Right lobe of liver (tissue), 6 donors: ENCODE measurements at regions not wholly inside any gene's neighbourhood (a gene's known extent, or its start where the extent isn't known, plus 50 kb on each side); places are given as distances from the start of the nearest gene placed in this dataset.

Experiments used
- ATAC-seq, 4 donors: fragments of 200-7000 bp; cut with Tn5 transposase; one replicate each; pipeline ENCODE4 v1.9.1; 2020; ENCODE audit warnings: mild to moderate bottlenecking in 4 of 4, moderate library complexity in 4 of 4
- DNase-seq, 3 donors: peaks; one replicate each; pipeline ENCODE4 v3.0.0-alpha.2; 2020
- H3K27ac ChIP-seq, 3 donors: fragments of 200-600 bp; one replicate each; pipeline ENCODE4 v1.8.0; 2022
- H3K27me3 ChIP-seq, 2 donors: fragments of 200-600 bp; one replicate each; pipeline ENCODE4 v1.8.0; 2022
- H3K36me3 ChIP-seq, 4 donors: fragments of 200-600 bp; sonication (generic) in 1 of 4; one replicate each; pipeline versions ENCODE4 v1.5.1 to v1.8.0; 2017 to 2022; ENCODE audit warnings: control low read depth in 1 of 4
- H3K4me1 ChIP-seq, 4 donors: fragments of 200-600 bp; sonication (generic) in 1 of 4; one replicate each; pipeline versions ENCODE4 v1.5.1 to v1.8.0; 2017 to 2022; ENCODE audit warnings: control low read depth in 1 of 4
- H3K4me3 ChIP-seq, 3 donors: fragments of 200-600 bp; one replicate each; pipeline ENCODE4 v1.8.0; 2022
- H3K9me3 ChIP-seq, 4 donors: fragments of 200-600 bp; sonication (generic) in 1 of 4; one replicate each; pipeline versions ENCODE4 v1.5.1 to v1.8.0; 2017 to 2022; ENCODE audit warnings: control low read depth in 1 of 4
- POLR2A ChIP-seq: fragments of 450-650 bp; IDR thresholded peaks from one replicate; pipeline ENCODE4 v1.6.1; 2017; ENCODE audit warnings: antibody characterized with exemption, mild to moderate bottlenecking
- WGBS: methylation state at CpG from one replicate; pipeline ENCODE4 v1.1.6; 2018; ENCODE audit warnings: low coverage, low lambda C conversion rate; ENCODE audit not compliant: insufficient coverage; ENCODE audit errors: missing lambda C conversion rate; 5-methylcytosine and 5-hydroxymethylcytosine counted together
- intact Hi-C, 2 donors: fragments of 100-400 bp; cut with DNase I; formaldehyde crosslinking; loops; one replicate each; pipeline versions ENCODE4 v1.11.2 to v1.14.1; 2022
- TF ChIP-seq, protein P1 (sequence below), 4 donors: fragments of 200-600 bp in 3 of 4; fragments of 450-650 bp in 1 of 4; IDR thresholded peaks; one replicate each; pipeline versions ENCODE4 v1.5.1 to v1.8.0; 2016 to 2022; ENCODE audit warnings: antibody characterized with exemption in 4 of 4, mild to moderate bottlenecking in 2 of 4
- donor health status: DM: no; HTN: yes; CAD: no.
- donor health status: DM: no; HTN: no; CAD: no.
- donor health status: DM: no; HTN: no; CAD: no.
- donor health status: DM: no; HTN: yes; CAD: no.
- donor health status: DM: no; HTN: yes; CAD: no.

DNA sequence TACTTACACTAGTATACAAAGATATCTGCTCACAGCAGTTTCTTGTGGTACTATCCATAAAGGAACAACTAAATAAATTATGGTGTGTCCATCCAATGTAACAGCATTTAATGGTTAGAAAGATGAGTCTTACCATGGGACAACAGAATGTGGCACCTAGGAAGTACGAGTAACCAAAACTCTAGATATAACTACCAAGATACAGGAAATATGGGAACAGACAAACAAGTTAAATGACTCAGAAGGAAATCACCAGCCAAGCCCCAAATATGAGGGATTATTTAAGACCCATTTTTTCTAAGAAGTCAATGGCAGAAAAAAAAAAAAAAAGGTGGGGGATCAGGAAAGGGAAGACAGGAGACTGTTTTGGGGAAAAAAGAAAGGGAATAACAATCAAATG, 294.8 kb downstream of the PRELID2 start:
- ATAC-seq = no peak
- 65% methylated on average over 1 of the region's 1 CpG for WGBS

DNA sequence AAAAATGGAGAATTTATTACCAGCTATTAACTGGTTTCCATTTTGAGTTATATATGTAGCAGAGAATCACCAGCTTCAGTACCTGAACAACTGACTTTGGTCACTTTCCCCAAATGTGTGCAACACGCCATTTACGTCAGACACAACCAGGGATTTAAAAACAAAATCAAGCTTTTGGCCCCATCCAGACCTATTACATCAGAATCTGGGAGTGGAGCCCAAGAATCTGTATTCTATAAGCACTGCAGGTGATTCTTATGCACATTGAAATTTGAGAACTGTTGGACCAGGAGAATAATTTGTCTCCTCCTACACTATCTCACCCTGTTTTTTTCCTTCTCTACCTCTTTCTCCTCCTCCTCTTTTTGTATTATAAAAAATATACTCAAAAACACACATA, 295.9 kb downstream of the PRELID2 start:
- no peaks in the 10 kb centered on the region for H3K4me1 ChIP-seq
- H3K27ac ChIP-seq = no peak overlapping the region
- intact Hi-C loops = no loop called here
- H3K27me3 ChIP-seq = no peaks in the 10 kb centered on the region
- H3K36me3 ChIP-seq = no peaks in the 10 kb centered on the region
- WGBS = 78% methylated on average over 2 of the region's 2 CpGs
- TF ChIP-seq POLR2A = no peak
- TF ChIP-seq, protein P1, sequence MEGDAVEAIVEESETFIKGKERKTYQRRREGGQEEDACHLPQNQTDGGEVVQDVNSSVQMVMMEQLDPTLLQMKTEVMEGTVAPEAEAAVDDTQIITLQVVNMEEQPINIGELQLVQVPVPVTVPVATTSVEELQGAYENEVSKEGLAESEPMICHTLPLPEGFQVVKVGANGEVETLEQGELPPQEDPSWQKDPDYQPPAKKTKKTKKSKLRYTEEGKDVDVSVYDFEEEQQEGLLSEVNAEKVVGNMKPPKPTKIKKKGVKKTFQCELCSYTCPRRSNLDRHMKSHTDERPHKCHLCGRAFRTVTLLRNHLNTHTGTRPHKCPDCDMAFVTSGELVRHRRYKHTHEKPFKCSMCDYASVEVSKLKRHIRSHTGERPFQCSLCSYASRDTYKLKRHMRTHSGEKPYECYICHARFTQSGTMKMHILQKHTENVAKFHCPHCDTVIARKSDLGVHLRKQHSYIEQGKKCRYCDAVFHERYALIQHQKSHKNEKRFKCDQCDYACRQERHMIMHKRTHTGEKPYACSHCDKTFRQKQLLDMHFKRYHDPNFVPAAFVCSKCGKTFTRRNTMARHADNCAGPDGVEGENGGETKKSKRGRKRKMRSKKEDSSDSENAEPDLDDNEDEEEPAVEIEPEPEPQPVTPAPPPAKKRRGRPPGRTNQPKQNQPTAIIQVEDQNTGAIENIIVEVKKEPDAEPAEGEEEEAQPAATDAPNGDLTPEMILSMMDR (IDR thresholded peaks at IDR 0.05) = no peak
- H3K4me3 ChIP-seq = no peak overlapping the region
- ATAC-seq (no peak), DNase-seq (no peak)
- no peaks in the 10 kb centered on the region for H3K9me3 ChIP-seq

More for the DNA sequence above, 294.8 kb downstream of the PRELID2 start:
- Histone ChIP-seq H3K36me3 (no peaks in the 10 kb centered on the region), H3K9me3 (no peaks in the 10 kb centered on the region), H3K4me1 (no peaks in the 10 kb centered on the region), H3K27me3 (no peaks in the 10 kb centered on the region), H3K4me3 (no peak overlapping the region), H3K27ac (no peak overlapping the region)
- DNase-seq = no peak
- TF ChIP-seq, protein P1 (IDR thresholded peaks at IDR 0.05) = no peak
- TF ChIP-seq POLR2A = no peak
- intact Hi-C loops = no loop called here

DNA sequence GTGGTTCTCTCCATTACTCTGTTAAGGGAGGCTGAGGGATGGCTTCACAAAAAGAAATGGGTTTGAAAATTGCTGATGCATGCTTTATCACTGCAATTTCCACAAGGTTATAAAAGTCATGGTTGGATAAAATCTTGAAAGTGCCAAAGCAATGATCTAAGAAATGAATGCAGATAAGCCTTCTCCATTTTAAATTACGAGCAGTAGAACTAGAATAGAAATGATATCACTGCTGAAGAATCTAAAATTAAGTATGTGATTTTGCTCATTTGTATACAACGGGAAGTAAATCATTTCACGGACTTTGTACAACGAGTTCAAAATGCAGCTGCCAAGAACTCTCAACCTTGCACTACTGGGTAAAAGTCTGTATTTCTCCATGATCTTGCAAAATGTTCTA, 299.0 kb downstream of the PRELID2 start:
- Histone ChIP-seq H3K4me1 (no peaks in the 10 kb centered on the region), H3K4me3 (no peak overlapping the region), H3K36me3 (no peaks in the 10 kb centered on the region), H3K9me3 (no peaks in the 10 kb centered on the region), H3K27ac (no peak overlapping the region), H3K27me3 (no peaks in the 10 kb centered on the region)
- DNase-seq = no peak
- no peak for ATAC-seq
- intact Hi-C loops = no loop called here
- no peak for TF ChIP-seq POLR2A
- TF ChIP-seq, protein P1 (IDR thresholded peaks at IDR 0.05) = no peak
- 70% methylated on average over 4 of the region's 4 CpGs for WGBS

DNA sequence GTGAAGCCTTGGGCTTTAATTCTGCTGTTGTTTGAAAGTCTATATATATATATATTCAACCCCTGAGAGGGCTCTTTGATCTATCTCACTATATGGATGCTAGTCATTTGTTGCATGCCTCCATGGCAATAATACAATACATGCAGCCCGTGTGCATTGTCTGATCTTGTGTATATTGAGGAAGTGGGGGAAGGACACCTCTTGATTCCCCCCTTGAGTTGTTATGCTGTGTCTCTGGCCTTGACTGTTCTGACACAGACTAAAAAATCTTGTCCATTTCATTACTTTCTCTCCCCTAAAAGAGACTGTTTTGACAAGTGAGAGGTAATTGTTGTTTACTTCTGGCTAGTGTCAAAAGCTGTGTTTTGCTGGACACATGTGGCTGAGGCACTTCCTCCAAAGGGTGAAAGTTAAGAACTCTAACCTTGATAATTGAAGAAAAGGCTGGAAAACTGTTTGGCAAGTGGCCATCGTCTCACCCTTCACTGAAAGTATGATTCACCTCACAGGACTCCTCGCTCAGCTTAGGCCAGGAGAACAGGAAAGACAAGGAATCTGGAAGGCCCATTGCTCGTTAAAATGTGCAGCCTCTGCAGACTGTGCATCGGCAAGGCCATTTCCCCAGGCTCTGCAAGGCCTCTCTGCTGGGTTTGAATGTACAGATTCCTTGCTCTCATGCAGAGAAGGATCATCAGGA, 304.0 kb downstream of the PRELID2 start:
- DNase-seq = peak in 1 of 3 donors; percentile 22
- H3K9me3 ChIP-seq = no peaks in the 10 kb centered on the region
- no peak overlapping the region for H3K4me3 ChIP-seq
- H3K27me3 ChIP-seq = no peaks in the 10 kb centered on the region
- 34% methylated on average over 3 of the region's 5 CpGs for WGBS
- no peaks in the 10 kb centered on the region for H3K36me3 ChIP-seq
- no peak for TF ChIP-seq POLR2A
- TF ChIP-seq, protein P1 (IDR thresholded peaks at IDR 0.05) = no peak
- intact Hi-C loops = no loop called here
- ATAC-seq = peak; percentile 42 to 92 (median 60)
- H3K4me1 ChIP-seq = no peaks in the 10 kb centered on the region
- H3K27ac ChIP-seq = no peak overlapping the region
